ENCODE measurements at regions not wholly inside any gene's neighbourhood (a gene's known extent, or its start where the extent isn't known, plus 50 kb on each side); places are given as distances from the start of the nearest gene placed in this dataset.

- ChIA-PET CTCF (ENCODE audit: low intra/inter-chr PET ratio, low total read pairs) (no interaction called here), POLR2A (no interaction called here)
- no peak overlapping the region for H2AFZ ChIP-seq (ENCODE audit: low read length)
- H3K9ac ChIP-seq (ENCODE audit: insufficient read depth, low read depth, low read length): no peak overlapping the region
- DNase-seq (ENCODE audit: low spot score) (no peak), FAIRE-seq (no peak), ATAC-seq (no peak)
- H3K4me3 ChIP-seq (replicated peaks in 1 of 3; ENCODE audit: insufficient read depth in 1 of 3, low read depth in 2 of 3, low read length in 3 of 3): no peak overlapping the region
- no peak overlapping the region for H3K27ac ChIP-seq (ENCODE audit: extremely low read length, insufficient read depth, low read length)
- peaks cover 4 to 59% of the 10 kb centered on the region in 2 experiments; a peak in 3 of 5 replicates for H3K27me3 ChIP-seq (ENCODE audit: control insufficient read depth in 1 of 2, insufficient read depth in 2 of 2, low read length in 2 of 2)
- BruUV-seq (replicated peaks): no TSS peak
- in situ Hi-C loops (cut with HindIII; ENCODE audit: extremely low pct_ligation_motif_present, low pct_unique_long_range_greater_than_20kb): no loop called here
- H3K9me3 ChIP-seq (ENCODE audit: low read length): no peaks in the 10 kb centered on the region
- no peak overlapping the region for H3K4me2 ChIP-seq (ENCODE audit: low read depth, low read length)
- H3K36me3 ChIP-seq (replicated peaks in 1 of 2; ENCODE audit: control insufficient read depth in 1 of 2, insufficient read depth in 2 of 2, low read length in 2 of 2): no peaks in the 10 kb centered on the region
- no peaks in the 10 kb centered on the region for H4K20me1 ChIP-seq (ENCODE audit: insufficient read depth, low read length)
- 17% methylated on average over 17 of the region's 17 CpGs for WGBS (ENCODE audit: low lambda C conversion rate)
- 0 out of 2 replicates have a peak, but pooled peaks cover 7% of the 10 kb centered on the region for H3K4me1 ChIP-seq (ENCODE audit: insufficient read depth, low read length)
- H3K79me2 ChIP-seq (ENCODE audit: insufficient read depth, low read length): no peaks in the 10 kb centered on the region
- intact Hi-C loops (cut with micrococcal nuclease; ENCODE audit: unreplicated experiment): no loop called here
- TF ChIP-seq ZBTB14 (CRISPR knock-in tag; IDR thresholded peaks at IDR 0.05): no peak
- TF ChIP-seq HOMEZ (CRISPR knock-in tag; IDR thresholded peaks at IDR 0.05; ENCODE audit: low read depth): no peak
- no peak for TF ChIP-seq CREB1 (IDR thresholded peaks at IDR 0.05)
- no peak for TF ChIP-seq CREB1 (CRISPR knock-in tag; IDR thresholded peaks at IDR 0.05)
- no peak for TF ChIP-seq E2F5 (CRISPR knock-in tag; conservative IDR thresholded peaks at IDR 0.05)
- no peak for TF ChIP-seq MLX (CRISPR knock-in tag; IDR thresholded peaks at IDR 0.05)
- no peak for TF ChIP-seq ZNF543 (CRISPR knock-in tag; IDR thresholded peaks at IDR 0.05)
- no peak for TF ChIP-seq PAXIP1 (CRISPR knock-in tag; conservative IDR thresholded peaks at IDR 0.05)
Observed at GRCh38 chr14:93858896-93859295, 68.2 kb upstream of the FAM181A start.
